Neuronal stem cell (in vitro differentiated cells): ENCODE measurements at regions not wholly inside any gene's neighbourhood (a gene's known extent, or its start where the extent isn't known, plus 50 kb on each side); places are given as distances from the start of the nearest gene placed in this dataset.

Experiments
- DNase-seq: peaks from one replicate; pipeline ENCODE4 v3.0.0-alpha.2; 2013; ENCODE audit warnings: low spot score
- H2AFZ ChIP-seq: one replicate; pipeline ENCODE4 v1.6.1; 2013; ENCODE audit warnings: mild to moderate bottlenecking, low read length, inconsistent platforms
- H2AK5ac ChIP-seq: 2 replicates; pipeline ENCODE4 v1.6.1; 2013; ENCODE audit warnings: low read depth, mild to moderate bottlenecking, inconsistent platforms, low read length, moderate library complexity, mixed read lengths
- H2BK120ac ChIP-seq: 2 replicates; pipeline ENCODE4 v1.6.1; 2013; ENCODE audit warnings: low read depth, mild to moderate bottlenecking, inconsistent platforms, low read length, moderate library complexity, mixed read lengths
- H2BK12ac ChIP-seq: one replicate; pipeline ENCODE4 v1.6.1; 2013; ENCODE audit warnings: low read length, inconsistent platforms
- H2BK15ac ChIP-seq: 2 replicates; pipeline ENCODE4 v1.6.1; 2013; ENCODE audit warnings: mild to moderate bottlenecking, low read length, inconsistent platforms, mixed read lengths
- H2BK5ac ChIP-seq: one replicate; pipeline ENCODE4 v1.6.1; 2013; ENCODE audit warnings: inconsistent platforms, mild to moderate bottlenecking, low read length, moderate library complexity
- H3K14ac ChIP-seq: one replicate; pipeline ENCODE4 v1.6.1; 2013; ENCODE audit warnings: low read length, inconsistent platforms
- H3K18ac ChIP-seq: 2 replicates; pipeline ENCODE4 v1.6.1; 2013; ENCODE audit warnings: low read length, inconsistent platforms
- H3K23ac ChIP-seq: 2 replicates; pipeline ENCODE4 v1.6.1; 2013; ENCODE audit warnings: low read depth, mild to moderate bottlenecking, mixed read lengths, low read length, inconsistent platforms; ENCODE audit not compliant: poor library complexity
- H3K27ac ChIP-seq: replicated peaks from 3 replicates; pipeline ENCODE4 v1.5.1; 2013; ENCODE audit warnings: low read length, inconsistent platforms
- H3K27me3 ChIP-seq, 3 experiments: 2 replicates each; pipeline ENCODE4 v1.6.1; 2013; ENCODE audit warnings: low read length in 3 of 3, mild to moderate bottlenecking in 2 of 3, inconsistent platforms in 1 of 3, low read depth in 1 of 3, mixed read lengths in 1 of 3, moderate library complexity in 1 of 3; ENCODE audit not compliant: control insufficient read depth in 3 of 3, insufficient read depth in 3 of 3
- H3K36me3 ChIP-seq, 2 donors: replicated peaks in 1 of 2; 2 replicates each; pipeline ENCODE4 v1.6.1; 2013; ENCODE audit warnings: low read length in 2 of 2; ENCODE audit not compliant: control insufficient read depth in 2 of 2, insufficient read depth in 2 of 2
- H3K4ac ChIP-seq: 2 replicates; pipeline ENCODE4 v1.6.1; 2013; ENCODE audit warnings: inconsistent platforms, mild to moderate bottlenecking, low read length, moderate library complexity
- H3K4me1 ChIP-seq, 2 donors: 1 replicate in 1 of 2; 2 replicates in 1 of 2; pipeline ENCODE4 v1.6.1; 2013; ENCODE audit warnings: low read length in 2 of 2, low read depth in 1 of 2; ENCODE audit not compliant: control insufficient read depth in 2 of 2, insufficient read depth in 1 of 2
- H3K4me2 ChIP-seq: one replicate; pipeline ENCODE4 v1.6.1; 2013; ENCODE audit warnings: mild to moderate bottlenecking, low read length, inconsistent platforms; ENCODE audit not compliant: insufficient read depth, poor library complexity, severe bottlenecking
- H3K4me3 ChIP-seq, 2 donors: 2 replicates each; pipeline ENCODE4 v1.5.1; 2013; ENCODE audit warnings: low read length in 2 of 2, mild to moderate bottlenecking in 2 of 2, inconsistent platforms in 1 of 2, moderate library complexity in 1 of 2
- H3K79me1 ChIP-seq: one replicate; pipeline ENCODE4 v1.6.1; 2013; ENCODE audit warnings: low read depth, mild to moderate bottlenecking, inconsistent platforms, low read length, moderate library complexity
- H3K9ac ChIP-seq: one replicate; pipeline ENCODE4 v1.6.1; 2013; ENCODE audit warnings: mild to moderate bottlenecking, low read depth, low read length, inconsistent platforms; ENCODE audit not compliant: poor library complexity
- H3K9me3 ChIP-seq, 2 donors: replicated peaks in 1 of 2; 2 replicates each; pipeline versions ENCODE3 to v1.6.1; 2013; ENCODE audit warnings: low read length in 2 of 2, mild to moderate bottlenecking in 2 of 2, inconsistent platforms in 1 of 2, low read depth in 1 of 2, mixed read lengths in 1 of 2, moderate library complexity in 1 of 2; ENCODE audit not compliant: control insufficient read depth in 2 of 2, insufficient read depth in 1 of 2
- H4K8ac ChIP-seq: one replicate; pipeline ENCODE4 v1.6.1; 2013; ENCODE audit warnings: low read depth, mild to moderate bottlenecking, inconsistent platforms, low read length, moderate library complexity
- H4K91ac ChIP-seq: one replicate; pipeline ENCODE4 v1.6.1; 2013; ENCODE audit warnings: low read length, low read depth, mild to moderate bottlenecking, inconsistent platforms; ENCODE audit not compliant: poor library complexity
- WGBS, 2 donors: extraction: QIAGEN DNeasy Blood & Tissue Kit; methylation state at CpG; one replicate each; pipeline ENCODE4 v1.1.7; 2013; ENCODE audit warnings: missing lambda C conversion rate in 2 of 2, mixed read lengths in 1 of 2; ENCODE audit not compliant: insufficient read length in 2 of 2, insufficient replicate concordance in 1 of 2; ENCODE audit errors: extremely low coverage in 2 of 2; 5-methylcytosine and 5-hydroxymethylcytosine counted together

DNA sequence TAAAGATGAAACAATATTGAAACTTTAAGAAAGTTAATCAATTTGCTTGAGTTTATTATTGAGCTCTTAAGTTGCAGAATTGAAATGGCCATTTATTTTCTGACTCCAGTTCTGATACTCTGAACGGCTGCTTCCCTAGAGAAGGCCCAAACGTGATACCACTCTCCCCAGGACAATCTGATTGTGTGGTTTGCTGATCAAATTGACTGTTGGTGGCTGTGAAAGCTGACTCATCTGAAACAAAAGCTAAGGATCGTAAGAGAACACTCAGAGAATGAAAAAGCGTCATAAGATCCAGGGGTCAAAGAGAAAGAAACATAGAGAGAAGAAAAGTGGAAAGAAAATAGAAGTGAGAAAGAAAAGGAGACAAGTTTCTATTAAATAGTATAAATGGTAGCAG is 147.2 kb downstream of the IZUMO3 start:
- Histone ChIP-seq H3K27ac (no peak overlapping the region), H3K36me3 (no peaks in the 10 kb centered on the region), H3K9ac (no peak overlapping the region), H3K14ac (no peak overlapping the region), H3K23ac (no peak overlapping the region), H2AFZ (peak overlapping the region; percentile 66), H4K8ac (no peak overlapping the region), H2BK120ac (no peak overlapping the region), H2BK5ac (no peak overlapping the region), H2AK5ac (no peak overlapping the region), H3K27me3 (no peaks in the 10 kb centered on the region), H3K9me3 (peaks cover 0 to 1% of the 10 kb centered on the region in 2 donors), H3K4me1 (no peaks in the 10 kb centered on the region), H3K4me3 (no peak overlapping the region), H4K91ac (no peak overlapping the region), H2BK12ac (no peak overlapping the region), H2BK15ac (no peak overlapping the region), H3K4ac (no peak overlapping the region), H3K18ac (no peak overlapping the region), H3K79me1 (no peaks in the 10 kb centered on the region), H3K4me2 (no peak overlapping the region)
- no CpG with 5 or more reads among the region's 4 CpGs for WGBS, 2 donors
- no peak for DNase-seq

DNA sequence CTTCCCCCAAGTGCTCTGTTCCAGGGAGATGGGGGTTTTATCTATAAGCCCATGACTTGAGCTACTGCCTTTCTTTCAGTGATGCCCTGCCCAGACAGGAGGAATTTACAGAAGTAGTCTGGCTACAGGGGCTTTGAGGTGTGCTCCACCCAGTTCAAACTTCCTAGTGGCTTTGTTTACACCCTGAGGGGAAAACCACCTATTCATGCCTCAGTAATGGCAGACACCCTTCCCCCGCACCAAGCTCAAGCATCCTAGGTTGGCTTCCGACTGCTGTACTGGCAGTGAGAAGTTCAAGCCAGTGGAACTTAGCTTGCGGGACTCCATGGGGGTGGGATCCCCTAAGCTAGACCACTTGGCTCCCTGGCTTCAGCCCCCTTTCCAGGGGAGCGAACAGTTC is 154.6 kb downstream of the IZUMO3 start:
- H3K27ac ChIP-seq, result no peak overlapping the region
- H3K36me3 ChIP-seq, result no peaks in the 10 kb centered on the region
- no peaks in the 10 kb centered on the region for H3K4me1 ChIP-seq
- no peak overlapping the region for H2BK5ac ChIP-seq
- no CpG with 5 or more reads among the region's 4 CpGs for WGBS, 2 donors
- no peak overlapping the region for H3K14ac ChIP-seq
- H2BK120ac ChIP-seq, result no peak overlapping the region
- H2AK5ac ChIP-seq, result no peak overlapping the region
- H2BK15ac ChIP-seq, result no peak overlapping the region
- no peak overlapping the region for H3K18ac ChIP-seq
- no peak overlapping the region for H2AFZ ChIP-seq
- H3K4me3 ChIP-seq, result no peak overlapping the region
- H4K91ac ChIP-seq, result no peak overlapping the region
- H3K4me2 ChIP-seq, result no peak overlapping the region
- H3K4ac ChIP-seq, result no peak overlapping the region
- H3K23ac ChIP-seq, result no peak overlapping the region
- DNase-seq, result no peak
- H3K79me1 ChIP-seq, result no peaks in the 10 kb centered on the region
- H3K9me3 ChIP-seq, result no peaks in the 10 kb centered on the region
- H2BK12ac ChIP-seq, result no peak overlapping the region
- no peak overlapping the region for H4K8ac ChIP-seq
- no peaks in the 10 kb centered on the region for H3K27me3 ChIP-seq
- no peak overlapping the region for H3K9ac ChIP-seq

DNA sequence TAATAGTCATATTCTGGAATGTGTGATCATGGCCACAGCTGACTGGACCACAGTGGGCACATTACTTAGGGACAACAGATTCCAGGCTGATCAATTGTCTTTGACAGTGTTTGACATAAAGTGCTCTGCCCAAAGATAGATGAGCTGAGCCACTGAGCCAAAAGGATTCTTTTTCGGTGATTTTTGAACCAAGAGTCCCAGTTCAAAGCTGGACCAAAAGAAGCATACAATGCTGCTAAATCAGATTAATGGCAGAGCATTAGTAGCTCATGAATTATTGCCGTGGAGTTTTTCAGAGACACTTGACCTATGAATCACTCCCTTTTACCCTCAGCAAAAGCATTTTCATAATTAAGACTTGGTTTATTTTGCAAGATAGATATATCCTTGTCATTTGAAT is 160.6 kb downstream of the IZUMO3 start:
- H3K9ac ChIP-seq, result no peak overlapping the region

DNA sequence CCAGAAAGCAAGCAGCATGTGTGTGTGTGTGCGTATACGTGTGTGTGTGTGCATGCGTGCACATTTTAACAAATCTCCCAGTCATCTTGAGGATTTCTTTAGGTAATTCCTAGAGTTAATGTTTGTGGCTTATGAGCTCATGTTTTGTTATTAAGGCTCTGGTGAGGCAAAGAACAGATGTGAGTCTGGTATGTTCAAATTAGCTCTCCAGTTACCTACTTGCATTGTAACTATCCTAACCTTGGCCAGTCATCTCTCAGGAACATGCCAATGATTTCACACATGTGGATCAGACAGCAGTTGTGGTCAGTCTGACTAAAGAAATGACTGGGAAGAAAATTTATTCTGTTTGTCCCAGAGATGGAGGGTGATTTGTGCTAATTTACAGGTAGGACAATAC is 163.1 kb downstream of the IZUMO3 start:
- H3K4me1 ChIP-seq, result no peaks in the 10 kb centered on the region
- H2BK5ac ChIP-seq, result no peak overlapping the region
- H3K27me3 ChIP-seq, result no peaks in the 10 kb centered on the region
- DNase-seq, result no peak
- no peak overlapping the region for H2AK5ac ChIP-seq
- H3K79me1 ChIP-seq, result no peaks in the 10 kb centered on the region
- no peak overlapping the region for H3K9ac ChIP-seq
- H2BK12ac ChIP-seq, result no peak overlapping the region
- no peak overlapping the region for H3K23ac ChIP-seq
- no peaks in the 10 kb centered on the region for H3K9me3 ChIP-seq
- no peak overlapping the region for H2BK120ac ChIP-seq
- no peak overlapping the region for H4K91ac ChIP-seq
- H3K18ac ChIP-seq, result no peak overlapping the region
- H3K4me3 ChIP-seq, result no peak overlapping the region
- H3K36me3 ChIP-seq, result no peaks in the 10 kb centered on the region
- H2AFZ ChIP-seq, result no peak overlapping the region
- H3K14ac ChIP-seq, result no peak overlapping the region
- H3K27ac ChIP-seq, result no peak overlapping the region
- no peak overlapping the region for H4K8ac ChIP-seq
- H2BK15ac ChIP-seq, result no peak overlapping the region
- H3K4me2 ChIP-seq, result no peak overlapping the region
- WGBS, 2 donors, result no CpG with 5 or more reads among the region's 3 CpGs
- no peak overlapping the region for H3K4ac ChIP-seq

More for the DNA sequence above, 160.6 kb downstream of the IZUMO3 start:
- Histone ChIP-seq H2BK120ac (no peak overlapping the region), H3K23ac (no peak overlapping the region), H3K4ac (no peak overlapping the region), H3K79me1 (no peaks in the 10 kb centered on the region), H3K27ac (no peak overlapping the region), H3K4me3 (no peak overlapping the region), H3K9me3 (no peaks in the 10 kb centered on the region), H2BK12ac (no peak overlapping the region), H3K27me3 (no peaks in the 10 kb centered on the region), H2BK15ac (no peak overlapping the region), H3K4me2 (no peak overlapping the region), H2AK5ac (no peak overlapping the region), H2AFZ (no peak overlapping the region), H3K4me1 (no peaks in the 10 kb centered on the region), H2BK5ac (no peak overlapping the region), H4K8ac (no peak overlapping the region), H3K14ac (no peak overlapping the region), H3K36me3 (no peaks in the 10 kb centered on the region), H4K91ac (no peak overlapping the region), H3K18ac (no peak overlapping the region)
- DNase-seq, result no peak
- WGBS, 2 donors, result no CpG with 5 or more reads among the region's 2 CpGs
